B cell (primary cell): ENCODE measurements at regions not wholly inside any gene's neighbourhood (a gene's known extent, or its start where the extent isn't known, plus 50 kb on each side); places are given as distances from the start of the nearest gene placed in this dataset.

Source experiments
- ATAC-seq: fragments of 200-7000 bp; cut with Tn5 transposase; one replicate; pipeline ENCODE4 v1.10.0; 2021; ENCODE audit warnings: low read depth, mild to moderate bottlenecking, moderate number of reproducible peaks, moderate library complexity
- CTCF ChIA-PET: fragments of 350-600 bp; sonication (Branson Sonifier 250); formaldehyde crosslinking; loops from one replicate; lab custom pipeline; 2021; ENCODE audit warnings: antibody characterized with exemption, inconsistent platforms; lab: Charles Lee
- POLR2A ChIA-PET: fragments of 350-600 bp; sonication (Branson Sonifier 250); formaldehyde crosslinking; loops from one replicate; lab custom pipeline; 2021; ENCODE audit warnings: antibody characterized with exemption; lab: Charles Lee
- DNase-seq: peaks from one replicate; pipeline ENCODE4 v3.0.0; 2013
- H2AFZ ChIP-seq: 2 replicates; pipeline ENCODE4 v1.6.1; 2012; ENCODE audit warnings: mild to moderate bottlenecking, low read depth, low read length; ENCODE audit not compliant: insufficient read depth, poor library complexity, severe bottlenecking
- H3K27ac ChIP-seq, 2 donors: 1 replicate in 1 of 2; 2 replicates in 1 of 2; pipeline ENCODE4 v1.5.1; 2012 to 2013; ENCODE audit warnings: low read length in 2 of 2, mild to moderate bottlenecking in 2 of 2, moderate library complexity in 1 of 2
- H3K27me3 ChIP-seq, 4 experiments: fragments of 200-600 bp in 1 of 4; sonication (generic) in 1 of 4; replicated peaks in 1 of 4; 1 replicate in 2 of 4; 2 replicates in 2 of 4; pipeline versions ENCODE4 v1.6.1 to v1.7.0; 2013 to 2016; ENCODE audit warnings: low read length in 3 of 4, mild to moderate bottlenecking in 2 of 4, mixed read lengths in 1 of 4, moderate library complexity in 1 of 4; ENCODE audit not compliant: insufficient read depth in 4 of 4, control insufficient read depth in 3 of 4; ENCODE audit errors: control extremely low read depth in 1 of 4
- H3K36me3 ChIP-seq, 2 experiments: replicated peaks in 1 of 2; 1 replicate in 1 of 2; 2 replicates in 1 of 2; pipeline versions ENCODE4 v1.6.1 to v1.7.1; 2013; ENCODE audit warnings: low read length in 1 of 2; ENCODE audit not compliant: insufficient read depth in 2 of 2, control insufficient read depth in 1 of 2; ENCODE audit errors: control extremely low read depth in 1 of 2, extremely low read depth in 1 of 2
- H3K4me1 ChIP-seq, 2 donors: fragments of 200-600 bp in 1 of 2; sonication (generic) in 1 of 2; 1 replicate in 1 of 2; 2 replicates in 1 of 2; pipeline versions ENCODE4 v1.5.1 to v1.6.1; 2013 to 2017; ENCODE audit warnings: low read length in 2 of 2; ENCODE audit not compliant: control insufficient read depth in 2 of 2, insufficient read depth in 2 of 2
- H3K4me2 ChIP-seq: replicated peaks from 2 replicates; pipeline ENCODE3; 2012; ENCODE audit warnings: mild to moderate bottlenecking, low read depth, low read length; ENCODE audit not compliant: poor library complexity, severe bottlenecking
- H3K4me3 ChIP-seq, 5 experiments: fragments of 200-600 bp in 1 of 5; sonication (generic) in 1 of 5; 1 replicate in 3 of 5; 2 replicates in 2 of 5; pipeline versions ENCODE4 v1.5.1 to v1.7.0; 2011 to 2016; ENCODE audit warnings: low read length in 4 of 5, mild to moderate bottlenecking in 4 of 5, low read depth in 2 of 5, control low read depth in 1 of 5, moderate library complexity in 1 of 5; ENCODE audit not compliant: insufficient read depth in 1 of 5; ENCODE audit errors: control extremely low read depth in 1 of 5, extremely low read depth in 1 of 5
- H3K79me2 ChIP-seq: fragments of 200-600 bp; sonication (generic); one replicate; pipeline ENCODE4 v1.6.0; 2016; ENCODE audit warnings: low read length; ENCODE audit not compliant: control insufficient read depth, insufficient read depth
- H3K9ac ChIP-seq: fragments of 200-600 bp; sonication (generic); 2 replicates; pipeline ENCODE4 v1.6.1; 2017; ENCODE audit warnings: mild to moderate bottlenecking, low read length, moderate library complexity
- H3K9me3 ChIP-seq, 3 donors: one replicate each; pipeline versions ENCODE4 v1.6.1 to v1.7.1; 2013; ENCODE audit warnings: low read length in 2 of 3; ENCODE audit not compliant: control insufficient read depth in 2 of 3, insufficient read depth in 1 of 3; ENCODE audit errors: control extremely low read depth in 1 of 3
- H4K20me1 ChIP-seq: 2 replicates; pipeline ENCODE4 v1.6.0; 2012; ENCODE audit warnings: mild to moderate bottlenecking, low read length; ENCODE audit not compliant: insufficient read depth, control insufficient read depth, poor library complexity, severe bottlenecking
- H3K27ac Mint-ChIP-seq: one replicate; pipeline ENCODE4 v1.8.0; 2021; ENCODE audit warnings: mixed read lengths
- H3K27me3 Mint-ChIP-seq: one replicate; pipeline ENCODE4 v1.8.0; 2021; ENCODE audit warnings: mixed read lengths
- H3K4me1 Mint-ChIP-seq: one replicate; pipeline ENCODE4 v1.8.0; 2021; ENCODE audit warnings: mixed read lengths
- H3K4me3 Mint-ChIP-seq: one replicate; pipeline ENCODE4 v1.8.0; 2021; ENCODE audit warnings: mixed read lengths
- H3K9me3 Mint-ChIP-seq: one replicate; pipeline ENCODE4 v1.8.0; 2022; ENCODE audit warnings: mixed read lengths; ENCODE audit not compliant: insufficient read depth
- CTCF ChIP-seq: fragments of 200-600 bp; IDR thresholded peaks from one replicate; pipeline ENCODE4 v1.8.0; 2022; ENCODE audit warnings: antibody characterized with exemption, mild to moderate bottlenecking
- EZH2 ChIP-seq: IDR thresholded peaks from 2 replicates; pipeline ENCODE4 v1.6.1; 2012; ENCODE audit warnings: borderline replicate concordance, low read depth, mild to moderate bottlenecking, moderate library complexity, low read length; ENCODE audit not compliant: insufficient read depth, poor library complexity, severe bottlenecking
- WGBS: methylation state at CpG from one replicate; pipeline ENCODE4 v1.1.5; 2013; ENCODE audit warnings: missing lambda C conversion rate; ENCODE audit not compliant: insufficient coverage; 5-methylcytosine and 5-hydroxymethylcytosine counted together
- intact Hi-C: fragments of 100-400 bp; cut with micrococcal nuclease; formaldehyde crosslinking; loops from one replicate; pipeline ENCODE4 v1.10.0; 2022

GRCh38 chr18:39806525-39806924, 2148.5 kb upstream of the PIK3C3 start:
- Histone ChIP-seq H3K27me3 (no peaks in the 10 kb centered on the region), H3K9ac (no peak overlapping the region), H4K20me1 (no peaks in the 10 kb centered on the region), H3K79me2 (no peaks in the 10 kb centered on the region), H3K4me3 (no peak overlapping the region), H3K36me3 (no peaks in the 10 kb centered on the region), H2AFZ (no peak overlapping the region), H3K4me2 (no peak overlapping the region), H3K9me3 (peaks cover 2 to 5% (median 3%) of the 10 kb centered on the region in 3 donors), H3K27ac (no peak overlapping the region), H3K4me1 (no peaks in the 10 kb centered on the region)
- TF ChIP-seq EZH2 (no peak), CTCF (no peak)
- Mint-ChIP-seq H3K4me3 (no peak overlapping the region), H3K4me1 (no peaks in the 10 kb centered on the region), H3K9me3 (peaks cover 8% of the 10 kb centered on the region), H3K27ac (no peak overlapping the region), H3K27me3 (no peaks in the 10 kb centered on the region)
- no CpG with 5 or more reads among the region's 3 CpGs for WGBS
- POLR2A ChIA-PET: no interaction called here
- no peak for ATAC-seq
- intact Hi-C loops: no loop called here
- DNase-seq: no peak
- CTCF ChIA-PET: no interaction called here

GRCh38 chr18:39805218-39805617, 2149.8 kb upstream of the PIK3C3 start:
- Mint-ChIP-seq H3K9me3 (peaks cover 8% of the 10 kb centered on the region), H3K27ac (no peak overlapping the region), H3K27me3 (no peaks in the 10 kb centered on the region), H3K4me1 (no peaks in the 10 kb centered on the region), H3K4me3 (no peak overlapping the region)
- H2AFZ ChIP-seq: no peak overlapping the region
- H4K20me1 ChIP-seq: no peaks in the 10 kb centered on the region
- DNase-seq: no peak
- peaks cover 2 to 6% (median 5%) of the 10 kb centered on the region in 3 donors for H3K9me3 ChIP-seq
- POLR2A ChIA-PET: no interaction called here
- no peak for ATAC-seq
- no peaks in the 10 kb centered on the region for H3K27me3 ChIP-seq
- H3K27ac ChIP-seq: no peak overlapping the region
- no peaks in the 10 kb centered on the region for H3K4me1 ChIP-seq
- intact Hi-C loops: no loop called here
- H3K36me3 ChIP-seq: no peaks in the 10 kb centered on the region
- no peak for TF ChIP-seq CTCF
- no peak for TF ChIP-seq EZH2
- 78% methylated on average over 1 of the region's 1 CpG for WGBS
- CTCF ChIA-PET: no interaction called here
- H3K4me3 ChIP-seq: no peak overlapping the region
- H3K4me2 ChIP-seq: no peak overlapping the region
- H3K79me2 ChIP-seq: no peaks in the 10 kb centered on the region
- H3K9ac ChIP-seq: no peak overlapping the region
